Umbilical cord (tissue), 1 donor: ENCODE measurements at regions not wholly inside any gene's neighbourhood (a gene's known extent, or its start where the extent isn't known, plus 50 kb on each side); places are given as distances from the start of the nearest gene placed in this dataset.
"Not testable (repeated sequence)": the region's sequence is repeated elsewhere in the genome, so short reads cannot be mapped to it uniquely, and the experiment has no call there.

ENCODE experiments used
- DNase-seq: peaks from one replicate; pipeline ENCODE4 v3.0.0-alpha.2; 2015; ENCODE audit warnings: low spot score

- DNase-seq: no peak
Observed at GRCh38 chr3:86561215-86561614, 429.7 kb downstream of the VGLL3 start.

- peak; percentile 15 for DNase-seq
Observed at GRCh38 chr3:86554383-86554782, 436.6 kb downstream of the VGLL3 start.

GRCh38 chr3:86547692-86548091 is 443.3 kb downstream of the VGLL3 start:
- no peak for DNase-seq

- DNase-seq: no peak
Observed at GRCh38 chr3:86537171-86537570, 453.8 kb downstream of the VGLL3 start.

- DNase-seq: no peak
Observed at GRCh38 chr3:86519819-86520218, 471.1 kb downstream of the VGLL3 start.

- no peak for DNase-seq
Observed at GRCh38 chr3:86481636-86482035, 509.3 kb downstream of the VGLL3 start.

- no peak for DNase-seq
Observed at GRCh38 chr3:86481031-86481430, 509.9 kb downstream of the VGLL3 start.

- DNase-seq: no peak
Observed at GRCh38 chr3:86464180-86464579, 526.8 kb downstream of the VGLL3 start.

- no peak for DNase-seq
Observed at GRCh38 chr3:86451749-86452148, 539.2 kb downstream of the VGLL3 start.

GRCh38 chr3:86438544-86438943 is 552.4 kb downstream of the VGLL3 start:
- DNase-seq: no peak

GRCh38 chr3:86427343-86427742 is 563.6 kb downstream of the VGLL3 start:
- DNase-seq: no peak

- no peak for DNase-seq
Observed at GRCh38 chr3:86420990-86421739, 569.8 kb downstream of the VGLL3 start.

- peak; percentile 1 for DNase-seq
Observed at GRCh38 chr3:86418861-86419260, 572.1 kb downstream of the VGLL3 start.

GRCh38 chr3:86416334-86416733 is 574.6 kb downstream of the VGLL3 start:
- no peak for DNase-seq

- DNase-seq: no peak
Observed at GRCh38 chr3:86413645-86414044, 577.3 kb downstream of the VGLL3 start.

GRCh38 chr3:86410587-86410986 is 580.4 kb downstream of the VGLL3 start:
- no peak for DNase-seq

- DNase-seq: not testable (repeated sequence)
Observed at GRCh38 chr3:86389759-86390158, 601.2 kb downstream of the VGLL3 start.

- DNase-seq: no peak
Observed at GRCh38 chr3:86388820-86389219, 602.1 kb downstream of the VGLL3 start.

GRCh38 chr3:86382556-86382955 is 608.4 kb downstream of the VGLL3 start:
- DNase-seq: no peak

- DNase-seq: no peak
Observed at GRCh38 chr3:86381247-86381646, 609.7 kb downstream of the VGLL3 start.

- DNase-seq: no peak
Observed at GRCh38 chr3:86379280-86379679, 611.7 kb downstream of the VGLL3 start.

- DNase-seq: no peak
Observed at GRCh38 chr3:86378829-86379228, 612.1 kb downstream of the VGLL3 start.

GRCh38 chr3:86335566-86335965 is 655.4 kb downstream of the VGLL3 start:
- DNase-seq: not testable (repeated sequence)

- DNase-seq: no peak
Observed at GRCh38 chr3:86333636-86334035, 657.3 kb downstream of the VGLL3 start.
